Testis (tissue), 2 donors: ENCODE measurements at regions not wholly inside any gene's neighbourhood (a gene's known extent, or its start where the extent isn't known, plus 50 kb on each side); places are given as distances from the start of the nearest gene placed in this dataset.

ENCODE experiments used
- POLR2A ChIP-seq: fragments of 450-650 bp; IDR thresholded peaks from one replicate; pipeline ENCODE4 v1.6.1; 2017; ENCODE audit warnings: antibody characterized with exemption, mild to moderate bottlenecking, moderate library complexity
- TF ChIP-seq, protein P1 (sequence below), 3 experiments: fragments of 450-650 bp in 2 of 3; fragments of 200-600 bp in 1 of 3; sonication (generic) in 1 of 3; IDR thresholded peaks; one replicate each; pipeline ENCODE4 v1.5.1; 2016 to 2019; ENCODE audit warnings: antibody characterized with exemption in 3 of 3, mild to moderate bottlenecking in 2 of 3, moderate library complexity in 1 of 3

DNA sequence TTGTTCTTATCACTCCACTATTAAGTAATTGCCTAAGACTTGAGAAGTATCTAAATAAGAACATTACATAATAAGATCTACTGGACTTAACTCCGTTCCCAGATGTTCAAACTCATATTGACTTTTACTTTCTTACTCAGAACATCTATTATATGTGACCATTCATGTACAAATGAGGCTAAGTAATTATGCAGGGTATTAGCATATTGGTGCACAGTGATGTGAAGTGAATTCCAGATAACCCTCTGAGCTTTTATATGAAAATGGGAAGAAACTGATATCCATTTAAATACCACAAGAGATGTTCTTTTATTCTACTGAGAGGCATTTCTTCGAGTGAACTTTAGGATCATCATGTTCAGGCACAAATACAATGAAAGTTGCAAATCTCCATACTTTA lies 135.7 kb downstream of the ZPLD1 start:
- TF ChIP-seq, protein P1, sequence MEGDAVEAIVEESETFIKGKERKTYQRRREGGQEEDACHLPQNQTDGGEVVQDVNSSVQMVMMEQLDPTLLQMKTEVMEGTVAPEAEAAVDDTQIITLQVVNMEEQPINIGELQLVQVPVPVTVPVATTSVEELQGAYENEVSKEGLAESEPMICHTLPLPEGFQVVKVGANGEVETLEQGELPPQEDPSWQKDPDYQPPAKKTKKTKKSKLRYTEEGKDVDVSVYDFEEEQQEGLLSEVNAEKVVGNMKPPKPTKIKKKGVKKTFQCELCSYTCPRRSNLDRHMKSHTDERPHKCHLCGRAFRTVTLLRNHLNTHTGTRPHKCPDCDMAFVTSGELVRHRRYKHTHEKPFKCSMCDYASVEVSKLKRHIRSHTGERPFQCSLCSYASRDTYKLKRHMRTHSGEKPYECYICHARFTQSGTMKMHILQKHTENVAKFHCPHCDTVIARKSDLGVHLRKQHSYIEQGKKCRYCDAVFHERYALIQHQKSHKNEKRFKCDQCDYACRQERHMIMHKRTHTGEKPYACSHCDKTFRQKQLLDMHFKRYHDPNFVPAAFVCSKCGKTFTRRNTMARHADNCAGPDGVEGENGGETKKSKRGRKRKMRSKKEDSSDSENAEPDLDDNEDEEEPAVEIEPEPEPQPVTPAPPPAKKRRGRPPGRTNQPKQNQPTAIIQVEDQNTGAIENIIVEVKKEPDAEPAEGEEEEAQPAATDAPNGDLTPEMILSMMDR (IDR thresholded peaks at IDR 0.05), result no peak
- TF ChIP-seq POLR2A, result no peak
